CD4-positive, alpha-beta T cell (primary cell): ENCODE measurements at regions not wholly inside any gene's neighbourhood (a gene's known extent, or its start where the extent isn't known, plus 50 kb on each side); places are given as distances from the start of the nearest gene placed in this dataset.

ENCODE experiments used
- ATAC-seq: fragments of 200-7000 bp; cut with Tn5 transposase; one replicate; pipeline ENCODE4 v1.10.0; 2022; ENCODE audit warnings: mild to moderate bottlenecking; ENCODE audit not compliant: poor library complexity
- CTCF ChIA-PET: fragments of 350-600 bp; sonication (Branson Sonifier 250); formaldehyde crosslinking; loops from one replicate; lab custom pipeline; 2021; ENCODE audit warnings: antibody characterized with exemption, inconsistent platforms; lab: Charles Lee
- POLR2A ChIA-PET: fragments of 350-600 bp; sonication (Branson Sonifier 250); formaldehyde crosslinking; loops from one replicate; lab custom pipeline; 2021; ENCODE audit warnings: antibody characterized with exemption, inconsistent platforms; lab: Charles Lee
- DNase-seq, 14 experiments: peaks; one replicate each; pipeline ENCODE4 v3.0.0-alpha.2; 2013 to 2020; ENCODE audit warnings: mixed read lengths in 2 of 14
- H3K27ac ChIP-seq, 2 donors: one replicate each; pipeline versions ENCODE4 v1.5.1 to v1.7.0; 2013; ENCODE audit warnings: low read length in 2 of 2, low read depth in 1 of 2, mild to moderate bottlenecking in 1 of 2
- H3K27me3 ChIP-seq, 2 experiments: 1 replicate in 1 of 2; 2 replicates in 1 of 2; pipeline versions ENCODE4 v1.6.1 to v1.7.0; 2013; ENCODE audit warnings: low read length in 2 of 2, control low read depth in 1 of 2, mild to moderate bottlenecking in 1 of 2, moderate library complexity in 1 of 2; ENCODE audit not compliant: insufficient read depth in 2 of 2, control insufficient read depth in 1 of 2
- H3K36me3 ChIP-seq: one replicate; pipeline ENCODE4 v1.6.1; 2013; ENCODE audit warnings: low read length, control low read depth; ENCODE audit not compliant: insufficient read depth
- H3K4me1 ChIP-seq: one replicate; pipeline ENCODE4 v1.6.1; 2013; ENCODE audit warnings: low read length, control low read depth; ENCODE audit not compliant: insufficient read depth
- H3K4me3 ChIP-seq: one replicate; pipeline ENCODE4 v1.5.1; 2013; ENCODE audit warnings: mild to moderate bottlenecking, low read length, moderate library complexity
- H3K9me3 ChIP-seq, 2 experiments: 1 replicate in 1 of 2; 2 replicates in 1 of 2; pipeline versions ENCODE4 v1.6.1 to v1.7.0; 2013; ENCODE audit warnings: low read length in 2 of 2, mild to moderate bottlenecking in 2 of 2, control low read depth in 1 of 2, moderate library complexity in 1 of 2; ENCODE audit not compliant: control insufficient read depth in 1 of 2, insufficient read depth in 1 of 2
- H3K27ac Mint-ChIP-seq: one replicate; pipeline ENCODE4 v1.8.0; 2020; ENCODE audit warnings: mixed read lengths
- H3K27me3 Mint-ChIP-seq: one replicate; pipeline ENCODE4 v1.8.0; 2021; ENCODE audit warnings: mixed read lengths
- H3K36me3 Mint-ChIP-seq: one replicate; pipeline ENCODE4 v1.8.0; 2021; ENCODE audit warnings: low read depth, mixed read lengths
- H3K4me1 Mint-ChIP-seq: one replicate; pipeline ENCODE4 v1.8.0; 2021; ENCODE audit warnings: low read depth, mixed read lengths
- H3K4me3 Mint-ChIP-seq: one replicate; pipeline ENCODE4 v1.8.0; 2020; ENCODE audit warnings: mild to moderate bottlenecking, mixed read lengths
- H3K9me3 Mint-ChIP-seq: one replicate; pipeline ENCODE4 v1.8.0; 2020; ENCODE audit warnings: mixed read lengths
- CTCF ChIP-seq: fragments of 200-600 bp; IDR thresholded peaks from one replicate; pipeline ENCODE4 v1.8.0; 2022; ENCODE audit warnings: antibody characterized with exemption, mild to moderate bottlenecking
- intact Hi-C, 2 experiments: fragments of 100-400 bp; cut with DNase I in 1 of 2; cut with micrococcal nuclease in 1 of 2; formaldehyde crosslinking; loops; one replicate each; pipeline versions ENCODE4 v1.15.1 to v1.9.0; 2023 to 2025; cut with DNase I, micrococcal nuclease

- DNase-seq, result no peak
- Histone ChIP-seq H3K9me3 (peaks cover 0 to 3% of the 10 kb centered on the region in 2 experiments), H3K36me3 (no peaks in the 10 kb centered on the region), H3K4me3 (no peak overlapping the region), H3K27ac (no peak overlapping the region), H3K27me3 (no peaks in the 10 kb centered on the region), H3K4me1 (no peaks in the 10 kb centered on the region)
- peaks cover 5% of the 10 kb centered on the region for H3K9me3 Mint-ChIP-seq
- intact Hi-C loops, result no loop called here
- ChIA-PET CTCF (no interaction called here), POLR2A (no interaction called here)
- no peaks in the 10 kb centered on the region for H3K27me3 Mint-ChIP-seq
- no peak for TF ChIP-seq CTCF
- H3K27ac Mint-ChIP-seq, result no peak overlapping the region
- no peak overlapping the region for H3K4me3 Mint-ChIP-seq
- H3K4me1 Mint-ChIP-seq, result no peaks in the 10 kb centered on the region
- H3K36me3 Mint-ChIP-seq, result no peaks in the 10 kb centered on the region
- no peak for ATAC-seq
These were observed 55.3 kb downstream of the RPL10L start for GRCh38 chr14:46596236-46596635.

- Mint-ChIP-seq H3K36me3 (no peaks in the 10 kb centered on the region), H3K4me3 (no peak overlapping the region), H3K27me3 (no peaks in the 10 kb centered on the region), H3K9me3 (peaks cover 3% of the 10 kb centered on the region), H3K4me1 (no peaks in the 10 kb centered on the region), H3K27ac (no peak overlapping the region)
- ATAC-seq (no peak), DNase-seq (no peak)
- no peak for TF ChIP-seq CTCF
- POLR2A ChIA-PET, result no interaction called here
- CTCF ChIA-PET, result no interaction called here
- Histone ChIP-seq H3K4me1 (no peaks in the 10 kb centered on the region), H3K36me3 (no peaks in the 10 kb centered on the region), H3K9me3 (no peaks in the 10 kb centered on the region), H3K27ac (no peak overlapping the region), H3K4me3 (no peak overlapping the region), H3K27me3 (no peaks in the 10 kb centered on the region)
- intact Hi-C loops, result no loop called here
These were observed 68.8 kb downstream of the RPL10L start for GRCh38 chr14:46582826-46583225.

GRCh38 chr14:46581036-46581671, 70.4 kb downstream of the RPL10L start:
- Mint-ChIP-seq H3K27ac (no peak overlapping the region), H3K9me3 (peaks cover 1% of the 10 kb centered on the region), H3K36me3 (no peaks in the 10 kb centered on the region), H3K4me3 (no peak overlapping the region), H3K27me3 (no peaks in the 10 kb centered on the region), H3K4me1 (no peaks in the 10 kb centered on the region)
- intact Hi-C loops, result no loop called here
- Histone ChIP-seq H3K4me1 (no peaks in the 10 kb centered on the region), H3K4me3 (no peak overlapping the region), H3K36me3 (no peaks in the 10 kb centered on the region), H3K27me3 (no peaks in the 10 kb centered on the region), H3K27ac (no peak overlapping the region), H3K9me3 (no peaks in the 10 kb centered on the region)
- TF ChIP-seq CTCF, result no peak
- CTCF ChIA-PET, result no interaction called here
- POLR2A ChIA-PET, result no interaction called here
- DNase-seq (no peak), ATAC-seq (no peak)
